OCI-LY3 (cell line): ENCODE measurements at regions not wholly inside any gene's neighbourhood (a gene's known extent, or its start where the extent isn't known, plus 50 kb on each side); places are given as distances from the start of the nearest gene placed in this dataset.

ENCODE experiments used
- H2AFZ ChIP-seq: fragments of 200-600, 300-600 bp; shearing (Covaris generic); 2 replicates; pipeline ENCODE4 v1.6.0; 2014; ENCODE audit warnings: antibody characterized with exemption, low read depth, low read length
- H3K27ac ChIP-seq: fragments of 200-600, 300-600 bp; sonication (generic); 2 replicates; pipeline ENCODE4 v1.5.1; 2014; ENCODE audit warnings: mild to moderate bottlenecking, low read length, moderate library complexity, mixed read lengths
- H3K27me3 ChIP-seq: fragments of 200-600, 300-600 bp; sonication (generic); 2 replicates; pipeline ENCODE4 v1.6.1; 2014; ENCODE audit warnings: low read depth, low read length, mixed read lengths
- H3K36me3 ChIP-seq: fragments of 200-600, 300-600 bp; sonication (generic); replicated peaks from 2 replicates; pipeline ENCODE3; 2014; ENCODE audit warnings: low read depth, low read length, mixed read lengths
- H3K4me1 ChIP-seq: fragments of 300-600, 200-600 bp; sonication (generic); 2 replicates; pipeline ENCODE4 v1.6.1; 2014; ENCODE audit warnings: low read length, mixed read lengths
- H3K4me2 ChIP-seq: fragments of 200-600, 300-600 bp; sonication (generic); 2 replicates; pipeline ENCODE4 v1.6.1; 2014; ENCODE audit warnings: low read length, mixed read lengths
- H3K4me3 ChIP-seq: fragments of 300-600, 200-600 bp; sonication (generic); 2 replicates; pipeline ENCODE4 v1.5.1; 2014; ENCODE audit warnings: antibody characterized with exemption, mild to moderate bottlenecking, low read length, moderate library complexity
- H3K79me2 ChIP-seq: fragments of 300-600, 200-600 bp; shearing (Covaris generic); 2 replicates; pipeline ENCODE4 v1.6.1; 2014; ENCODE audit warnings: mild to moderate bottlenecking, low read length, mixed read lengths
- H3K9ac ChIP-seq: fragments of 300-600, 200-600 bp; shearing (Covaris generic); 2 replicates; pipeline ENCODE4 v1.6.0; 2014; ENCODE audit warnings: mild to moderate bottlenecking, low read length, moderate library complexity
- H3K9me3 ChIP-seq: fragments of 200-600, 300-600 bp; shearing (Covaris generic); 2 replicates; pipeline ENCODE4 v1.6.1; 2014; ENCODE audit warnings: low read length, mixed read lengths; ENCODE audit not compliant: insufficient read depth
- H4K20me1 ChIP-seq: fragments of 200-600, 300-600 bp; sonication (generic); 2 replicates; pipeline ENCODE4 v1.6.1; 2016; ENCODE audit warnings: low read length, mixed read lengths; ENCODE audit not compliant: insufficient read depth
- EZH2phosphoT487 ChIP-seq: fragments of 200-600 bp; shearing (Covaris generic); IDR thresholded peaks from 2 replicates; pipeline ENCODE4 v1.6.1; 2018; ENCODE audit warnings: antibody characterized with exemption, mixed run types, low read depth
- TF ChIP-seq, protein P1 (sequence below): fragments of 200-600, 300-600 bp; sonication (generic); IDR thresholded peaks from 2 replicates; pipeline ENCODE4 v1.5.1; 2014; ENCODE audit warnings: antibody characterized with exemption, low read length, low read depth

DNA sequence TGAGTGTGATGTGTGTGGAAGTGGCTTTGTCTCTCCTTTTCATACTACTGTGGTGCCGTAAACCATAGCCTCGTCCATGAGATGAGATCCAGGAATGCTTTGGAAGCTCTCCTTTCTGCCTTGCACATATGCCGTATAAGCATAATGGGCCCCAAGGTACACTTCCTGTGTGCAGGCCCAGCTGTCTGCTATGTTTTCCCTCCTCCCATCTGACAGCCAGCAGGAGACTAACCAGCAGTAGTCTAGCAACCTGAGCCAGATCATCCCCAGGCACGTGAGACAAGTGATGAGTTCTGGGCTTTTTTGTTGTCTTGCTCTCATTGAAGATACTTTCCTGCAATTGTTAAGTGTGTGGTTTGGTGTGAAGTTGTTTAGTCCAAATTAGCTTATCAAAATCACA, 555.5 kb upstream of the LRRTM4 start:
- Histone ChIP-seq H3K4me3 (no peak overlapping the region), H3K36me3 (no peaks in the 10 kb centered on the region), H2AFZ (no peak overlapping the region), H3K79me2 (no peaks in the 10 kb centered on the region), H3K4me2 (no peak overlapping the region), H4K20me1 (no peaks in the 10 kb centered on the region), H3K9me3 (no peaks in the 10 kb centered on the region), H3K9ac (no peak overlapping the region), H3K27me3 (no peaks in the 10 kb centered on the region), H3K27ac (no peak overlapping the region), H3K4me1 (no peaks in the 10 kb centered on the region)
- TF ChIP-seq, protein P1, sequence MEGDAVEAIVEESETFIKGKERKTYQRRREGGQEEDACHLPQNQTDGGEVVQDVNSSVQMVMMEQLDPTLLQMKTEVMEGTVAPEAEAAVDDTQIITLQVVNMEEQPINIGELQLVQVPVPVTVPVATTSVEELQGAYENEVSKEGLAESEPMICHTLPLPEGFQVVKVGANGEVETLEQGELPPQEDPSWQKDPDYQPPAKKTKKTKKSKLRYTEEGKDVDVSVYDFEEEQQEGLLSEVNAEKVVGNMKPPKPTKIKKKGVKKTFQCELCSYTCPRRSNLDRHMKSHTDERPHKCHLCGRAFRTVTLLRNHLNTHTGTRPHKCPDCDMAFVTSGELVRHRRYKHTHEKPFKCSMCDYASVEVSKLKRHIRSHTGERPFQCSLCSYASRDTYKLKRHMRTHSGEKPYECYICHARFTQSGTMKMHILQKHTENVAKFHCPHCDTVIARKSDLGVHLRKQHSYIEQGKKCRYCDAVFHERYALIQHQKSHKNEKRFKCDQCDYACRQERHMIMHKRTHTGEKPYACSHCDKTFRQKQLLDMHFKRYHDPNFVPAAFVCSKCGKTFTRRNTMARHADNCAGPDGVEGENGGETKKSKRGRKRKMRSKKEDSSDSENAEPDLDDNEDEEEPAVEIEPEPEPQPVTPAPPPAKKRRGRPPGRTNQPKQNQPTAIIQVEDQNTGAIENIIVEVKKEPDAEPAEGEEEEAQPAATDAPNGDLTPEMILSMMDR: no peak
- no peak for TF ChIP-seq EZH2phosphoT487

DNA sequence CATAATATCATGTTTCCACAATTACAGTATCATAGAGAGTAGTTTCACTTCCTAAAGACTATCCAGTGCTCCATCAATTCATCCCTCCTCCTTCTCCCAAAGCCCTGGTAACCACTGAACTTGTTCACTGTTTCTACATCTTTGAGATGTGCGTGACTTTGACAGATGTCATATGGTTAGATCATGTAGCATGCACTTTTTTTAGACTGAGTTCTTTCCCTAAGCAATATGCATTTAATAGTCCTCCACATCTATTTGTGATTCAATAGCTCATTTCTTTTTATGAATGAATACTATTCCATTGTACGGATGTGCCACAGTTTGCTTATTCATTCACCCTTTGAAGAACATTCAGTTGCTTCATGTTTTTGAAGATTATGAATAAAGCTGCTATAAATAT, 560.4 kb upstream of the LRRTM4 start:
- no peak overlapping the region for H3K4me2 ChIP-seq
- H3K27ac ChIP-seq: no peak overlapping the region
- no peak for TF ChIP-seq EZH2phosphoT487
- TF ChIP-seq, protein P1: no peak
- H3K9ac ChIP-seq: no peak overlapping the region
- no peaks in the 10 kb centered on the region for H3K4me1 ChIP-seq
- 0 out of 2 replicates have a peak, but pooled peaks cover 2% of the 10 kb centered on the region for H3K9me3 ChIP-seq
- no peak overlapping the region for H3K4me3 ChIP-seq
- no peaks in the 10 kb centered on the region for H3K27me3 ChIP-seq
- H4K20me1 ChIP-seq: no peaks in the 10 kb centered on the region
- no peak overlapping the region for H2AFZ ChIP-seq
- H3K36me3 ChIP-seq: no peaks in the 10 kb centered on the region
- no peaks in the 10 kb centered on the region for H3K79me2 ChIP-seq

DNA sequence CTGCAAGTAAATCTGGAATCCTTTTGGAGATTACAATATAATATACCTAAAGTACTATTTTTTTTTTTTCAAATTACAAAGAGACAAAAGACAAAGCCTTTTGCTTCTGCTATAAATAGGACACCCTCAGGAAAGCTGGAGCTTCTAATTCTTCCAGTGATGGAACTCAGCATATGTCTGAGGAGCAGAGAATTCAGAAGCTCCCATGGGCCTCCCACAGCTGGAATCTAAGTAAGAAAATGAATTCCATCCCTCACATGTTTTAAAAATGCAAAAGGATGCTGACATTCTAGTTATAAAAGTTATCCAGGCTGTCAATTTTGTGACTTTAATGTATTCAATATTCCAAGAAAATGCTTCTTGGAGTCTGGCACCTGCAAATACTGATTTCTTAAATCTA, 571.3 kb upstream of the LRRTM4 start:
- Histone ChIP-seq H2AFZ (no peak overlapping the region), H3K36me3 (no peaks in the 10 kb centered on the region), H3K4me3 (no peak overlapping the region), H3K9me3 (no peaks in the 10 kb centered on the region), H3K4me1 (no peaks in the 10 kb centered on the region), H3K4me2 (no peak overlapping the region), H3K79me2 (no peaks in the 10 kb centered on the region), H3K27ac (no peak overlapping the region), H4K20me1 (no peaks in the 10 kb centered on the region), H3K9ac (no peak overlapping the region), H3K27me3 (no peaks in the 10 kb centered on the region)
- TF ChIP-seq, protein P1: no peak

DNA sequence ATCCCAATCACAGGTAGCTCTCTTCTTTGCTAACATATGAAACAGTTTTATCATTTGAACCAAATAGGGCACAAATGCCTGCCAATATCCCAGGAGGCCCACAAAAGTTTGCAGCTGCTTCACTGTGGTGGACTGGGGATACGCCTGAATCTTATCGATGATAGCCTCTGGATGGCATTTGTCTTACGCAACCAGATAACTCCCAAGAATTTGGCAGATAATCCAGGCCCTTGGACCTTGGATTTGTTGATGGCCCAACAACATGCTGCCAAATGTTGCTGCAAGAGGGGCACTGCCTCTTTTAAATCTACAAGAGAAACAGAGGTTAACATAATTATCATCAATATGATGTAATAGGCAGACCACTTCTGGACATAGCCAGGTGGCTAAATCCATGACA, 587.1 kb upstream of the LRRTM4 start:
- Histone ChIP-seq H3K4me3 (no peak overlapping the region), H3K9me3 (peaks cover 3% of the 10 kb centered on the region; the same call in 1 of the 2 replicates), H3K4me2 (no peak overlapping the region), H2AFZ (no peak overlapping the region), H3K9ac (no peak overlapping the region), H4K20me1 (no peaks in the 10 kb centered on the region), H3K36me3 (no peaks in the 10 kb centered on the region), H3K27me3 (no peaks in the 10 kb centered on the region), H3K4me1 (no peaks in the 10 kb centered on the region), H3K79me2 (no peaks in the 10 kb centered on the region), H3K27ac (no peak overlapping the region)
- no peak for TF ChIP-seq EZH2phosphoT487
- TF ChIP-seq, protein P1: no peak
